ENCODE measurements at regions not wholly inside any gene's neighbourhood (a gene's known extent, or its start where the extent isn't known, plus 50 kb on each side); places are given as distances from the start of the nearest gene placed in this dataset.

- 62% methylated on average over 2 of the region's 2 CpGs for WGBS
- TF ChIP-seq SP1 (IDR thresholded peaks at IDR 0.05) (no peak), RAD21 (IDR thresholded peaks at IDR 0.05) (no peak), TAF1 (conservative IDR thresholded peaks at IDR 0.05) (no peak), JUND (IDR thresholded peaks at IDR 0.05) (no peak), HNF4A (conservative IDR thresholded peaks at IDR 0.05) (no peak), FOXA1 (IDR thresholded peaks at IDR 0.05) (no peak), CTCF (IDR thresholded peaks at IDR 0.05; ENCODE audit: low read depth, low read length, missing input control) (no peak), NR2F2 (IDR thresholded peaks at IDR 0.05) (no peak), GABPA (IDR thresholded peaks at IDR 0.05 in 1 of 2, conservative IDR thresholded peaks at IDR 0.05 in 1 of 2) (no peak), HNF4G (IDR thresholded peaks at IDR 0.05) (no peak), FOXA2 (IDR thresholded peaks at IDR 0.05) (no peak), YY1 (IDR thresholded peaks at IDR 0.05) (no peak), RXRA (IDR thresholded peaks at IDR 0.05) (no peak), EGR1 (IDR thresholded peaks at IDR 0.05; ENCODE audit: low read depth in 2 of 2) (no peak), REST (IDR thresholded peaks at IDR 0.05) (no peak)
- TF ChIP-seq, protein P1, sequence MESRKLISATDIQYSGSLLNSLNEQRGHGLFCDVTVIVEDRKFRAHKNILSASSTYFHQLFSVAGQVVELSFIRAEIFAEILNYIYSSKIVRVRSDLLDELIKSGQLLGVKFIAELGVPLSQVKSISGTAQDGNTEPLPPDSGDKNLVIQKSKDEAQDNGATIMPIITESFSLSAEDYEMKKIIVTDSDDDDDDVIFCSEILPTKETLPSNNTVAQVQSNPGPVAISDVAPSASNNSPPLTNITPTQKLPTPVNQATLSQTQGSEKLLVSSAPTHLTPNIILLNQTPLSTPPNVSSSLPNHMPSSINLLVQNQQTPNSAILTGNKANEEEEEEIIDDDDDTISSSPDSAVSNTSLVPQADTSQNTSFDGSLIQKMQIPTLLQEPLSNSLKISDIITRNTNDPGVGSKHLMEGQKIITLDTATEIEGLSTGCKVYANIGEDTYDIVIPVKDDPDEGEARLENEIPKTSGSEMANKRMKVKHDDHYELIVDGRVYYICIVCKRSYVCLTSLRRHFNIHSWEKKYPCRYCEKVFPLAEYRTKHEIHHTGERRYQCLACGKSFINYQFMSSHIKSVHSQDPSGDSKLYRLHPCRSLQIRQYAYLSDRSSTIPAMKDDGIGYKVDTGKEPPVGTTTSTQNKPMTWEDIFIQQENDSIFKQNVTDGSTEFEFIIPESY (IDR thresholded peaks at IDR 0.05): no peak
- TF ChIP-seq, protein P2, sequence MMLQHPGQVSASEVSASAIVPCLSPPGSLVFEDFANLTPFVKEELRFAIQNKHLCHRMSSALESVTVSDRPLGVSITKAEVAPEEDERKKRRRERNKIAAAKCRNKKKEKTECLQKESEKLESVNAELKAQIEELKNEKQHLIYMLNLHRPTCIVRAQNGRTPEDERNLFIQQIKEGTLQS (IDR thresholded peaks at IDR 0.05): no peak
- TF ChIP-seq, protein P3, sequence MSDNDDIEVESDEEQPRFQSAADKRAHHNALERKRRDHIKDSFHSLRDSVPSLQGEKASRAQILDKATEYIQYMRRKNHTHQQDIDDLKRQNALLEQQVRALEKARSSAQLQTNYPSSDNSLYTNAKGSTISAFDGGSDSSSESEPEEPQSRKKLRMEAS (IDR thresholded peaks at IDR 0.05): no peak
- Histone ChIP-seq H3K36me3 (ENCODE audit: control insufficient read depth in 4 of 4, insufficient read depth in 3 of 4, low read depth in 1 of 4, low read length in 3 of 4) (no peaks in the 10 kb centered on the region), H3K9me3 (ENCODE audit: control insufficient read depth in 4 of 4, low read length in 3 of 4) (no peaks in the 10 kb centered on the region), H3K4me1 (ENCODE audit: control insufficient read depth in 4 of 4, insufficient read depth in 4 of 4, low read length in 3 of 4) (no peaks in the 10 kb centered on the region), H3K4me3 (ENCODE audit: low read depth in 1 of 3, low read length in 3 of 3) (no peak overlapping the region), H3K27me3 (ENCODE audit: control insufficient read depth in 4 of 4, insufficient read depth in 4 of 4, low read length in 3 of 4) (no peaks in the 10 kb centered on the region), H3K9ac (ENCODE audit: low read depth in 1 of 2, low read length in 2 of 2) (no peak overlapping the region), H3K27ac (ENCODE audit: low read depth in 1 of 2, low read length in 2 of 2) (no peak overlapping the region)
- DNase-seq (ENCODE audit: low spot score): no peak
Measured at GRCh38 chr18:37717656-37718055, 152.1 kb upstream of the CELF4 start.

Measured in liver (tissue), 8 donors.